ENCODE measurements at regions not wholly inside any gene's neighbourhood (a gene's known extent, or its start where the extent isn't known, plus 50 kb on each side); places are given as distances from the start of the nearest gene placed in this dataset.

GRCh38 chr4:10984815-10985214 is 300.2 kb upstream of the CLNK start:
- TF ChIP-seq CTCF (IDR thresholded peaks at IDR 0.05) (no peak), POLR2A (IDR thresholded peaks at IDR 0.05) (no peak)

All from adrenal gland (tissue), 5 donors.